ENCODE measurements at regions not wholly inside any gene's neighbourhood (a gene's known extent, or its start where the extent isn't known, plus 50 kb on each side); places are given as distances from the start of the nearest gene placed in this dataset.

DNA sequence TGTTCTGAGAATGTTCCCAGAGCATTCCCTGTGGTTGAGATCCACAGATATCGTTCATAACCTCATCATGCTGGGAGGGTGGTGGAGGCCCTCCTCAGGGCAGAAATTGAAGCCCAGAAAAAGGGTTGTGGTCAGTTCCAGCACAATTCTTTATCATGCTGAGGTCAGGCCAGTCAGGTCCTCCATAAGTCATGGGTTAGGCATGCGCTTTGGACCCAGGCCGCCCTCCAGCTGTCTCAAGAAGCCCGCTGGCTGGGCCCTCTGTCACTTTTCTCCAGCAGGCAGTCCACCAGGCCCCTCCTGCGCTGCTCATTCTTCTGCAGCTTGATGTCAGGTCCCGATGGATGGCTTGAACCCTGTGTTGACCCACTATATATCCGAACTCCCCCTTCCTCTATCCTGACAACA is 151.1 kb upstream of the NT5C1B start:
- DNase-seq (ENCODE audit: low spot score): no peak
- intact Hi-C loops (cut with DNase I): loop anchor here (5.0 kb wide), 1 partner anchor 303 kb away; no protein-coding TSS in a partner anchor

DNA sequence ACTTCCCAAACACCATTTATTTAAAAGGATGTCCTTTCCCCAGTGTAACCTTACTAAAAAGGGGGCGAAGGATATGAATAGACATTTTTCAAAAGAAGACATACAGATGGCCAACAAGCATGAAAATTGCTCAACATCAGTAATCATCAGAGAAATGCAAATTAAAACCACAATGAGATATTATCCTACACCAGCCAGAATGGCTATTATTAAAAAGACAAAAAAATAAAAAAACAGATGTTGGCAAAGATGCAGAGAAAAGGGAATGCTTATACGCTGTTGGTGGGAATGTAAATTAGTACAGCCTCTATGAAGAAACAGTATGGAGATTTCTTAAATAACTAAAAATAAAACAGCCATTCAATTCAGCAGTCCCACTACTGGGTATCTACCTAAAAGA is 142.3 kb upstream of the NT5C1B start:
- intact Hi-C loops (cut with DNase I): no loop called here
- DNase-seq (ENCODE audit: low spot score): no peak

DNA sequence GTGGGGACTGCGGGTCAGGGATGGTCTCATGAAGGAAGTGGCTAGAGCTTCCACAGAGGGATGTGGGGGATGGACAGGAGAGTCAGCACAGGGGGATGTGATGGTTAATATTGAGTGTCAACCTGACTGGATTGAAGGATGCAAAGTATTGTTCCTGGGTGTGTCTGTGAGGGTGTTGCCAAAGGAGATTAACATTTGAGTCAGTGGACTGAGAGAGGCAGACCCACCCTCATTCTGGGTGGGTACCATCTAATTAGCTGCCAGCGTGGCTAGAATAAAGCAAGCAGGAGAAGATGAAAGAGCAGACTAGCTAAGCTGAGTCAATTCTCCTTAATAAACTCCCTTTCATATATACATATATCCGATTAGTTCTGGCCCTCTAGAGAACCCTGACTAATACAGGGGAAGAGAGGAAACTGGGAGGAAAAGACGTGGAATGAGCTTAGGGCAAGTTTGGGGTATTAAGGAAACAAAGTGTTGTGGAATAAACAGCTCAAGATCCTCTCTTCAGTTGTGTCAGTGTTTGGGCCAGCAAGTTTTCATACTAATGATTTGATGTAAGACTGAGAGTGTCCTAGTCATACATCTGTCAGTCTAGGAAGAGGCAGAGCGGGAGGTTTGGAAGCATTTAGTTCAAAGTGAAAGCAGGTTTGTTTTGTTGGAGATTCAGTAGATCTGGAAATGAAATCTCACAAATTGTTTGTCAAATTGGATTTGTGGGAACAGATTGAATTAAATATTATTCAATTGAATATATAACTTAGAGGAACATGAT is 135.2 kb upstream of the NT5C1B start:
- intact Hi-C loops (cut with DNase I): no loop called here
- DNase-seq (ENCODE audit: low spot score): no peak

DNA sequence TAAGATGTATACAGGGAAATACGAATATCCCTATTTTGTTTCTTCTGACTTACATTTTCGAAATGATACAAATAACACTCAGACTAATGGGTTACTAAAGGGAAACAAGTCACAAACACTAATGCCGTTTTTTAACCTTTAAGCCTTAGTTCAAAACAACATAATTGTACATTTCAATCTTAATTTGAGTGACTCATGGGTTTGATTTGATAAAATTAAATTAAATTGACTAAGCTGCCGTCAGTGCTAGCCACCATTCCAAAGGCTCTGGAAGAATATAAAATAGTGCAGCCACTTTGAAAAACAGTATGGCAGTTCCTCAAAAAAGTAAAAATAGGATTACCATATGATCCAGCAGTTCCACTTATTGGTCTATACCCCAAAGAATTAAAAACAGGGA is 133.8 kb upstream of the NT5C1B start:
- intact Hi-C loops (cut with DNase I): no loop called here
- DNase-seq (ENCODE audit: low spot score): no peak

DNA sequence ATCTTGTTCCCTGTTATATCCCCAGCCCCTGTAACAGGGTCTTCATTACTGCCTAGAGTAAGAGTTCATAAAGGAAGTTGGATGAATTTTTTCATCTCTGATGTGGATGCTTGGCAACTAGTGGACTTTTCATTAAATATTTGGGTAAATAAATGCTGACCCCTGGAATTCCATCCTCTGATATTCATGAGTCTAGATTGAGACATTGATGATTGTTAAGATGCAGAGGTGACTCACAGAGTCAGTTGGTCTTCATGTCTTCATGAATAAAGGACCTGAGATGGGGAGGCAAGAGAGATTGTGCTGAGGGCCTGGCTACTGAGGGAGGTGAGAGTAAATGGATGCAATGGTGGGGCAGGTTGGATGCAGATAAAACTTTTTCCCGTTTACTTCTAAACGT is 132.7 kb upstream of the NT5C1B start:
- DNase-seq (ENCODE audit: low spot score): no peak
- intact Hi-C loops (cut with DNase I): no loop called here

DNA sequence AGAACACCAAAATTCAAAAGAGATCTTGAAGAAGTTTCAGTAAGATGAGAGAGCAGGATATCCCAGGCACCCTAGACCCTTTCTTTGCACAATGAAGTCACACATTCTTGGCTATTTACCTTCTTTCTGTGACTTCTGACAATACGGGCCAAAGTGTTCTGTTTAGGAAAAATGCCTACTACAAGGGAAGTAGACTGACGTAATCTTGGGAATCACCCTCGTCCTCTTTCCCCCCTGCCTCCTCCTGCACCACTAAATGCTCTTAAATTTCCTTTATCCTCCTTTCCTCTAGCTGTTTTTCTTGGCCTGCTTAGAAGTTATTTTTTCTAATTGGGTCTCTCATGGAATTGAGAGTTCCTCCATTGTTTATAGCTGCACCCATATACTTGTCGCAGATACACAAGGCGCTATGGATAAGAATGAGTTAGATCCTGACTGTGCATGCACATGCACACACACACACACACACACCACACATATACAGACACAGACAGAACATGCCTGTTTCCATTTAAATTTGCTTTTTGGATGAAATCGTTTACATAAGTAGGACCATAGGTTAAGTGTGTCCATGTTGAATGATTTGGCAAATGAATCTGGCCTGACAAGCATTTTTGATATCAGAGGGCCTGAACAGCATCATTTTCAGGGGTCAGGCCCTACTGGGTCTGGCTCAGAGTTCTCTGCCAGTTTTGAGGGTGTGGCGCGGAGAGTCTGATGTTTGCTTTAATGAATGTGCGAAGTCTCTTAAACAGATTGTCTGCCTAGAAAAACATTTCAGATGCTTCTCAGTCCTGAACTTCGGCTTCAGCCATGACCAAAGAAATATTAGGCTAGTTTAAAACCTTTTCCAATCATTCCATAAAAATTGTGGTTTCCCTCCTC is 131.9 kb upstream of the NT5C1B start:
- no peak for DNase-seq (ENCODE audit: low spot score)
- intact Hi-C loops (cut with DNase I): no loop called here

DNA sequence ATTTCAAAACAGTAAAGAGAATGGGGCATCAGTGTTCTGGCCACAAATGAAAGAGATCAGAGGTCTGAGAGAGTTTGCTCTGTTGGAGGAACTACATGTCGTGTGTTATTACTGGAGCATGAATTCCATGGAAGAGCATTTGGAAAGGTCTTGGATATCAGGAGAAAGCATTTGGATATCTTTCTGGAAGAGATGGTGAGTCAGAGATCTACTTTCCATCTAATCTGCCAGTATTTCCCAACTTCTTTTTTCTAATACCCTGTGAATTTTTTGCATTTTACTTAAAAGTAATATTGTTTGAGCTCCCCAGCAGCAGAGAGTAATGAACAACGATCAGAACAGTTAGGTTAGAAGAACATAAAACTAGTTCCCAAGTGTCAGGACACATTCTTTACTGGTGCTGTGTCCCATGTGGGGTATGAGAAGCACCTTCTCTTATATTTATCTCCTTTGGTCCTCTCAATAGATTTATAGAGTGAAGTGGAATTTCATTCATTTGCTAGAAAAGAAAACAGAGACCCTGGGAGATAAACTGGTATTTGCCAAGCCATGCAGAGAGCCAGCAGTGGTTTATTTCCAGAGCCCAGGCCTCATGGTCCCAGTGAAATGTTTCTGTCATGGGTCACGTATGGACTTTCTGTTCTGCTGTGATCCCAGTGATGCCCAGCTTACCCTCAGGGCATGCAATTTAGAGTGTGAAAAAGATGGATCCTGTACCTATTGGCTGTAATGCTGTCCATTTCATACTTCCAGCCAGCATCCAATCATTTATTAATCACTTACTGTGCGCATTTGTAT is 130.8 kb upstream of the NT5C1B start:
- intact Hi-C loops (cut with DNase I): no loop called here
- DNase-seq (ENCODE audit: low spot score): no peak

DNA sequence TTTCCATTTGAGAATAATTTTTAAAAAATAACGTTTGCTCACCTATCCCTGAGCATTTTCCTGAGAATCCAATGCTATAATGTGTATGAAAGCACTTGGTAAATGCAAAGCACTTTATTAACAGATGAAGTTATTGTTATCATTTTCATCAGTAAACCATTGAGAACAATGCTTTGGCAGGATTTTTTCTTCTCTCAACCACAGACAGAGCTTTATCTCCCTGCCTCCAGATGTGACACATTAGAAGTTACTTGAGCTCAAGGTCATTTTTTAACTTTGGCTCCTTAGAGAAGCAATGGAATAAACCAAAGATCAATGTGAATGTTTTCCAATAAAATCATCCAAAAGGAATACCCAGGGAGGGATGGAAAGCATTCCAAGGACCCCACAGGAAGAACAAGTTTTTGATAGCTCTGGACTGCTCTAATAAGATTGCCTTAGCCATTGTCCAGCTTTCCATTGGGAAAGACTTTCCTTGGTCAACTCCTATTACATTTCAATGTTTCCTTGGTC is 118.9 kb upstream of the NT5C1B start:
- DNase-seq (ENCODE audit: low spot score): no peak
- intact Hi-C loops (cut with DNase I): no loop called here

DNA sequence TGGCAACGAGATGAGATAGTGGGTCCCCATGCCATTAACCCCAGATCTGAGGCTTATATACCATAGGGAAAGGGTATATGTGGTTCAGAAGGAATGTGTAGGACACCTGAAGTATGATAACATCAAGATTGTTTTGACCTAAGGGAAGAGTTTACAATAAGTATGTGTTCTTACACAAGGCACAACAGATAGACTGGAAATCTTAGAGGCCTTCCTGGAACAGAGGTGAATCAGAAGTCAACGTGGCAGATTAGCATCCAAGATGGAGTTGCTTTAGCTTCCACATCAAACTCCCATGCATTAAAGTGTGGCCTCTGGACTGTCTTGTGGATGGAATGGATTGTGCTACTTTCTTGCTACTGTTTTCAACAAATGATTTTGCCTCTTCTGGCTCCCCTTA is 116.6 kb upstream of the NT5C1B start:
- intact Hi-C loops (cut with DNase I): no loop called here
- no peak for DNase-seq (ENCODE audit: low spot score)

DNA sequence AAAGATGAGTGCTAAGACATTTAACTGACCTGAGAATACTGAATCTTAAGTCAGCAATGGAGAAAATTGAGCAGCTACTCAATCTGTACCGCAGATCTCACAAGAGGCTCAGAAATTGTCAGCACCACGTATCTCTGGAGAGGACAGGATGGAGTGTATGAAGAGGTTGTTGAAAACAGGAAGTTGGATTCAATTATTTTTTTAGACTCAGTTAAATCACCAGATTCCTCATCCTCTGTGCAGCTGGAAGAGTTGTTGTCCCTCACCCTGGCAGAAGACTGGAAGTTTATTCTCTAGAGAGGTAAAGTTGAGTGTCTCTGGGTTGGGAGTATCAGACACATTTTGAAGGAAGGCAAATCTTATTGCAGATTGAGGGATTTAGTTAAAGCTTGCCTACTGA is 114.9 kb upstream of the NT5C1B start:
- intact Hi-C loops (cut with DNase I): no loop called here
- no peak for DNase-seq (ENCODE audit: low spot score)

DNA sequence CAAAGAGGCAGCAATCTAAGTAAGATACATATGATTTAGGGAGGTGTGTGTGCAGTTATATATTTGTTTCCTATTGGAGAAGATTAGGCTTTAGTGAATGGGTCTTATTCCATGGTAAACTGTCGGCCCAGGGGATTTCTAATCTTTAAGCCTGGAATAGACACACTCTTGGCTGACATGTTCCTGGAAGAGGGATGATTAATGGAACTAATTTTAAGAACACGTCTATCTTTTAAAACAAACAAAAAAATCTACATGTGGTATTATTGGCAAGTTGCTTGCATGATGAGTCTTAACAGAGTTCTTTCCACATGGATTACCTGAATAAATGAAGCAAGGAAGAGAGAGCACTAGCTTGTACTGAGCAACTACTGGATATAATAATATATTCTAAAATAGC is 114.2 kb upstream of the NT5C1B start:
- DNase-seq (ENCODE audit: low spot score): no peak
- intact Hi-C loops (cut with DNase I): no loop called here

DNA sequence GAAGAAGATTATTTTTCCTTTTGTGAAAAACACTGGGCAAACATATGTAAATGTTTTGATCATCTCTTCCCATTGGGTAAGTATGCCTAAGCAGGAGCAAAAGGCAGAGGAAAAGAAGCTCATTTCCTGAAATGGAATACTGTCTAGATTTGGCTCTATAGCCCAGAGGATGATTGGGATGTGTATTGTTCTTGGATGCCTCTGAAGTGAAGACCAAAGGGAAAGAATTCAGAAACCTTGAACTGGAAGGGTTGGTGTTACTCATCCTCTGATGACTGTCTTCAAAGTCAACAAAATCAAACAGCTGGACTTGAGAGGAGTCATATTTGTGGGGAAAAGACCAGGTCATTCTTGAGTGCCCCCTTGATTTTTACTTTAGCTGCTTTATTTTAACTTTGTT is 112.6 kb upstream of the NT5C1B start:
- intact Hi-C loops (cut with DNase I): no loop called here
- DNase-seq (ENCODE audit: low spot score): no peak

DNA sequence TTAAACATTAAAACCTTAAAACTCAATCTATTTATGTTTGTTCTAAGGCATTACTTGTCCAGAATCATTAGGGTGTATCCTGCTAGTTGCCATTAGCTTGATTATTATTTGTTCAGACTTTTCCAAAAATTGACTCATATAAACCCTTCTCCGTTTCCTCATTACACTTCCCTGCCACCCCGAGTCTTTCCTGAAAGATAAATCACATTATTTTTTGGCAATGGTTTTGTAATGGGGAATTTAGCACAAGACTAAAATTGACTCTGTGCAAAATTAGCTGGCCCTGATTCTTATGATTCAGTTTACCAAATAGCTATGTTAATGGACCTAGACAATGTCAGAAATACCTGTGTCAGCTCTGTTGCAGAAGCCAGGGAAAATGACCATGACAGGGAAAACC is 112.2 kb upstream of the NT5C1B start:
- DNase-seq (ENCODE audit: low spot score): no peak
- intact Hi-C loops (cut with DNase I): no loop called here

DNA sequence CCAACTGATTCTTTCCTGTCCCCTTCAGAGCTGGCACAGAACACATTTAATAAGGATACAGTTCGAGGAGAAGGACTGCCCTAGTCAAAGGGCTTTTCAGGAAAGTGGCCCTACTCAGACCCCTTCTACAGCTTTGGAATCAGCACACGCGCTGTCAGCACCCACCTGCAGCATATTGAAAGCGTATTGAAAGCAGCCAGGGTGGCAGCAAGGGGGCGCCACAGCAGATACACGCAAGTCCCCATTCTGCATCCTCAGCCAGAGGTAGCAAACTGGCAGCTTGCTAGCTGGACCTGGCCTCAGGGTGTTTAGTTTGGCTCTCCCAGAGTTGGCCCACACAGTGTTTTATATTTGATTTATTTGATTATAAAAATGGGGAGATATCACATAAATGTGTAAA is 101.0 kb upstream of the NT5C1B start:
- DNase-seq (ENCODE audit: low spot score): no peak
- intact Hi-C loops (cut with DNase I): no loop called here

DNA sequence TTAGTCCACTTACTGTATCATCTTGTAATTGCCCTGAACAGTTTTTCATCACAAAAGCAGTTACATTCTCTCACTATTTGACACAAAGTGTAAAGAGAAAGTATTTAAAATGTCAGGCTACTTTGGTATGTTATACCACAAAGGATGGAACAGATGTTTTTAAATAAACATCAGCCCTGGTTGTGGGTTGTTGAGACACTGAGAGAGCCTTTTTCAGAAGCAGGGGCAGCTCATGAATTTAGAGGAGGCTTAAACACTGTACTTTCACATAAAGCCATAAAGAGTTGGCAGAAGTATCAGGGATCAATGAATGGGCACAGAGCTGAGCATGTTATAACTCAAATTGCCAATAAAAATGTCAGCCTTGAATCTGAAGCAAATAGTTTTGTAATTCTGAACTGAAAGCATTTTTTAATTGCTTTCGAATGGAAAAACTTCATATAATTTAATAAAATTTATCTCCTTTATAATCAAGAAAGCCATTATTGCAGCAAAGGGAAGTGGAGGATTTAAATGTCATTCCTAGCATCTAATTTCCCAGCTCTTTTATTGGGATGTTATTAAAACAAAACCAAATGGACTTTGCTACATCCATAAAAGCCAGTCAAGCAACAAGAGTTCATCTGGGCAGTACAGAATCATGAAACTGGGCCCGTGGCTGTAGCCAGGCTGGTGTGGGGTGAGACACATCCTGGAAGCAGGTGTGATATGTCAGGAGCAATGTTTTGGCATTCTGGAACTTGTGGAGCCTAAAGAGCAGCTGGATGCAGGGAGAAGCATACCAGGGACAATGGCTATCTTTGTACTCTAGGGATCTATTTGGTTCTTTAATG is 95.1 kb upstream of the NT5C1B start:
- intact Hi-C loops (cut with DNase I): no loop called here
- no peak for DNase-seq (ENCODE audit: low spot score)

DNA sequence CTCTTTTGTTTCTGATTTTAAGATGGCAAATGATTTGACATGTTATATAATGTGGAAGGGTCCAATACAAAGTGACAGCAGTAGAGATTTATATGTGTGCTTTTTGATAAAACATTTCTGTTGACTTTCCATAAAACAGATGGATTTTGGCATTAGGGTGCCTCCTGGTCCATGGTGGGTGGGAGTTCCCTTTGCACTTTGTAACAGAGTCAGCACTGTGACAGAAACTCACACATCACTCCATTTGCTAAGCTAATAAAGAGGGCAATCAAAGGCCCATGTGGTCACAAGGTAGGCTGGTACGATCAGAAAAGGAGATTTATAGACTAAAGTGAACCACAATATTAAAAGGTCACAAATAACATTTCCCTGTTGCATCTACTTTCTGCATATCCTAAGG is 93.3 kb upstream of the NT5C1B start:
- intact Hi-C loops (cut with DNase I): no loop called here
- DNase-seq (ENCODE audit: low spot score): no peak

DNA sequence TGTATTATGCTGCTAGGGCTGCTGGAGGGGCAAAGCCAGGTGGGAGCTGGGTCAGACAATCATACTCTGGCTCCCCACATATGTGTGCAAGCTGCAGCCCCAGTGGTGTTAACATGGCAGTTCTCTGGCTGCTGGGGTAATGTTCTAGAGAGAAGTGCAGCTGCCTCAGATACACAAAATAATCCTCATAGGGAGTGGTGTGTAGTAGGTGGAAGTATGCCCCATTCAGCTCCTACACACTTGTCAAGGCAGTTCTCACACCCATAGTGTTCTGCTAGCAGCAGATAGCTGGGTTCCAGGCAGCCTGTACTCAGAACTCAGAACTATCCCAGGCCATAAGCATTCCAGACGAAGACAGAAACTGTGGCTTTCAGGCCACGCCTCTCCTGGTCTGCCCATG is 87.9 kb upstream of the NT5C1B start:
- intact Hi-C loops (cut with DNase I): no loop called here
- DNase-seq (ENCODE audit: low spot score): no peak

DNA sequence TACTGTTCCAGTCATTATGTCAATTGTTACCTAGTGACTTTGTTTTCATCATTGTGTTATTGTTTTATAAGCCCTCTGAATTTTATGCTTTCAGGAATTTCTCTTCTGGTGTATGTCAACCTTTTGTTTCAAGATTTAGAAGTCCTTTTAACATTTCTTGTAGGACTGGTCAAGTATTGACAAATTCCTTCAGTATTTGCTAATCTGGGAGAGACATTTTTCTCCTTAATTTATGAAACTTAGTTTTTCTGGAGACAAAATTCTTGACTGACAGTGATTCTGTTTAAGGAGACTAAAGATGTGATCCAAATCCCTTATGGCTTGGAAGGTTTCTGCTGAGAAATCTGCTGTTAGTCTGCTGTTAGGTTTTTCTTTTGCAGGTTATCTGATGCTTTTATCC is 84.9 kb upstream of the NT5C1B start:
- intact Hi-C loops (cut with DNase I): no loop called here
- DNase-seq (ENCODE audit: low spot score): no peak

DNA sequence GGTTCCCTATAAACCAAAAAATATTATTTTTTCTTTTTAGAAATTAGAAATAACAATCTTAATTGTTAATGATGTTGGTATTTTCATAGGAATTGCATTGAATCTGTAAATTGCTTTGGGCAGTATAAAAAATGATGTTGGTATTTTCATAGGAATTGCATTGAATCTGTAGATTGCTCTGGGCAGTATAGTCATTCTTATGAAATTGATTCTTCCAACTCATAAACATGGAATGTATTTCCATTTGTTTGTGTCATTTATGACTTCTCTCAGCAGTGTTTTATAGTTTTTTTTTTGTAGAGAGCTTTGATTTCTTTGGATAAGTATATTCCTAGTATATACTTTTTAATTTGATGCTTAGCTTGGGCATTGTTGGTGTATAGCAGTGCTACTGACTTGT is 82.0 kb upstream of the NT5C1B start:
- DNase-seq (ENCODE audit: low spot score): no peak
- intact Hi-C loops (cut with DNase I): no loop called here
